GM19324 (cell line): ENCODE measurements at regions not wholly inside any gene's neighbourhood (a gene's known extent, or its start where the extent isn't known, plus 50 kb on each side); places are given as distances from the start of the nearest gene placed in this dataset.

Experiments
- ATAC-seq: cut with Tn5 transposase; IDR thresholded peaks from one replicate; pipeline ENCODE4 v1.9.1; 2021; ENCODE audit warnings: mild to moderate bottlenecking, moderate library complexity; ENCODE audit not compliant: unreplicated experiment, low FRiP score

DNA sequence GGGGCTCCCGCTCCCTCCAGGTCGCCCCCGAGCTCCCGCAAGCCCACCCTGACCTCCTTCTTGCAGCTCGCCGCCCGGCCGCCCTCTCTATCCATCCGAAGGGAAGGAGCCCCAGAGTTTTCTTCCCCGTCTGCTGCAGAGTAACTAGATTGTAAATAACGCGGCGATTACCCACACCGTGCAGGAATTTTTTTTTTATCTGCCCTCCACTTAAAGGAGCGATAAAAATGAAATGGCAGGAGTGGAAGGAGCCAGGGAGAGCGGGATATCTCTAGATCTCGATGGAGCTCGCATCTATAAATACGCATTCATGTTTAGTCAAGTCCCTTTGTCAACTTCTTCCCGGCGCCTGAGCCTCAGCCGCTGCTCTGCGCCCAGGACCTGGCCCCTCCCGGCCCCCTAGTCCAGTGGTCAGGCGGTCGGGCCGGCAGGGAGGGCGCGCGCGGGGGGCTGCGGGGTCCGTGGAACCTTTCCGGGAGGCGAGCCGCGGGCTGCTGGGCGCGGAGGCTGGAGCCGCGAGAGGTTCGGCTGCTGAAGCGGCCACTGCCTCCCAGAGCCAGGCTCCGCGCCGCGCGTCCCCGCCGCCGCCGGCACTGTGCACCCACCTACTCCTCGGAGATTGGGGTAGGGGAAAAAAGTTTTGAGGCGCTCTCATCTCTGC, 386.0 kb downstream of the BCAT1 start:
- no peak for ATAC-seq

DNA sequence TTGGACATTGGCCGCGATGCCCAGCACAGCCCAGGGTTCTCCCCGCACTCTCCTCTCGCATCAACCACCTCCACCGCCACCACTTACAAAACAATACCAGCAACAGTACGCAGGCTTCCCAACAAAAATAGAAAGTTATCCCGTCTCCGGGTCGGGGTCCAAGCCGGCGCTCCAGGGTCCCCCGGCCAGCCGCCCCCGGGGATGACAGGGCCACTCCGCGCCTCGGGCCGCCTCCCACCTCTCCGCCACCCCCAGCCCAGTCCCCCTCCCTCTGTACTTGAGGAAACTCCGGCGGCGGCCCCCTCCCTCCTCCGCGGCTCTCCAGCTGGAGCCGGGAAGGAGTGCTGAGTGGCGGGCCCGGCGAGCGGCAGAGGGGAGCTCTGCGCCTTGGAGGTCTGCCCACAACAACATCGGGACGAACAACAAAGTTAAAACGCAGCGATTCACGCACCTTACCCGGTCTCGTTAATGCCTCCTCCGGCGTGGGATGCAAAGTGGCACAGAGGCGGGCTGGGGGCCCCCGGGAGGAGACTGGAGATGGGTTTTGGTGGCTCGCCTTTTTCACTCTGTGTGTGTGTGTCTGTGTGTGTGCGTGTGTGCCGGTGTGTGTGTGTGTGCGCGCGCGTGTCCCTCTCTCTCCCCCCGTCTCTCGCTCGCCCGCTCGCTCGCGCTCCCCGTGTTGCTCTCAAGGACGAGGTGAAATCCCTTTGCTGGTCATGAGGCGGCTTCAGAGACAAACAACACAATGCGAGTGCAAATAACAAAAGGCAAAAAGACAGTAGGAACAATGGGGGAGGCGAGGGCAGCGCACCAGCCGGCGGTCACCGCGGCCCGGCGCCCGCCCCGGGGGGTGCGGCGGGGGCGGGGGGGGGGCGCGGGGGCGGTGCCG, 386.8 kb downstream of the BCAT1 start:
- no peak for ATAC-seq

DNA sequence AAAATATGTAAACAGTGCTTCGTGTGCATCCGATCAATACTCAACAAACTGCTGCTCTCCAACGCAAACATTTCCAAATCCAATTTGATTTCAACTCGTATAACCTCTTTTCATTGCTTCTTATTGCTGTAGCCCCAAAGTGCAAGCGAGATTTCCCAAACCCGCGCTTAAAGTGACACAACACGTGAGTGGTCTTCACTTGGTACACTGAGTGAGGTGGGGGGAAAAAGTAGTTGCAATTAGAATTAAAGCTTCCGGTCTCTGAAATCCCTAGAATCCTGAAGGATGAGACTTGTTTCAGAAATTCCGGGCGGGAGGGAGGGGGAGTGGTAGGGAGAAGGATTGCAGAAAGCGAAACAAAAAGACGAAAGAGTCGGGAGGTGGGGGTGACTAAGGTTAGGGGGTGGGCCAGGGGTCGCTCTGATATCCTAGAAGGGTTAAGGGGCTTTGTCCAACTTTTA, 387.5 kb downstream of the BCAT1 start:
- ATAC-seq = no peak

DNA sequence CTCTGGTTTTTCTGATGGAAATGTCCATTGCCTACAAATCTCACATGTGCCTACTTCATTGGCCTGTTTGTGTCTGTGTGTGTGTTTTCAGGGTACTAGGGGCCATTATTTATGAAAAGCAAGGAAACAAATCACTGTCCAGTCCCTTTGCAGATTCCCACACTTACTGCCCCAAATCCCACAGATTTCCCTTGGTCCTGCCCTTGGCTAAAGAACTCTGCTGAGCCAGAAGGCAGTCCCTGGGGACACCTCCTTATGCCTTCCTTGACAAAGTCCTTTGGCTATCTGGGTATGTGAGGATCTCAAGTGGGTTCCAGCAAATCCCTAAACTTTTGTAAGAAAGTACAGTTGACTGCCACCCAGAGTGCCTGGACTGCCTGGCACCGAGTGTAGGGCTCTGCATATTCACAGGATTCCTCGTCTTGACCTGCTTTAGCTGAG, 388.1 kb downstream of the BCAT1 start:
- no peak for ATAC-seq

DNA sequence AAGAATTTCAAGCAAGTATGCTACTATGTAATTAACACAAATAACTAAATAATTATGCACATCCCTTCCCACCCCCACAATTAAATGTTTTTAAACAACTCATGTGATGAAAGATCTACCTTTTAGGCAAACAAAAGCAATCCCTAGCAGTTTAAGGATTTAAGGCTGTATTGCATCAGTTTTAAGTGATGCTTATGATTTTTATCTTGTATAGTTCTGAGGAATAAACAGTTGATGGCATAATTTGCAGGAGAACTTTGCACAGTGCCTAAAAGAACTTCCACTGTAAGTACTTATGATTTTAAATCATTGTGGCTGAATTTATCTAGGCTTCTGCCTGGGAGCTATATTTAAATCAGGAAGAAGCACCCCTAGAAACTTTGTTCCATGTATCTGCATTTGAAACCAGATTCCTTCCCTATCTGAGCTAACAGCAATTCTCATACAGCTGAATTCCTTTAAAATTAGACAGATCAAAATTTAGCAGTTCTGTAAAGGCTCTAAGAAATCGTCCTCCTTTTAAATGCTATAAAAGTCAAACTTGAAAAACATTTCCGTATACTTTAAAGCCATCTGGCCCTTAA, 388.6 kb downstream of the BCAT1 start:
- ATAC-seq = no peak

DNA sequence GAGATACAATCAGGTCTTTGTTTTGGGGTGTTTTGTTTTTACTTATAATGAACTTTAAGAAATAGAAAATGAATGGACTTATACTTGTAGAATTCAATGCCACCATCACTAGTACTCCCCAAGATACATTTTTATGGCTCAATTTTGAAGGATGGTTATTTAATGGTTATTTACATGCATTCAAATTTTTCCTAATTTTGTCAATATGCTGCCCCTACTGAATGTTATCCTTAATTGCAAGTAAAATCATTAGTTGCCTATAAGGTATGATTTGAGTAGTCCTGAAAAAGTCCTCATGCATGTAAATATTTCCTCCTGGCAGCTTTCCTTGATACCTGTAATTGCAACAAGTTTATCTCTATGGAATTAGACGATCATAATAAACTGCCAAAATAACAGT, 391.2 kb downstream of the BCAT1 start:
- no peak for ATAC-seq

DNA sequence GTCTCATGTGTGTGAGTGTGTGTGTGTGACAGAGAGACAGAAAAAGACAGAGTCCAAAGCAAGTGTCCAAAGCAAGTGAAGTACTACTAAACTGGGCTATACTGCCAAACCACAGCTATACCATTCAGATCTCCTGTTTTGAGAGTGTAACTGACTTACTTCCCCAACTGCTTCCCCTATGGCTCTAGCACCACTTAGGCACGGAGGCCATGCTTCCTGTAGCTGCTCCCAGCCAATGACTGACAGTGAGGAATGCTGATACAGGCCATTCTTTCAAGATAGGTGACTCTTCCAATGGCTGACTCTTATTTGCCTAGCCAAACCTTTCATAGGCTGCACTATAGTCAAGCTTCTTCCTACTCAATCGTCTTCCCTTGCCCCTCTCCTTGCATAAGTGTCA, 393.2 kb downstream of the BCAT1 start:
- ATAC-seq = no peak

DNA sequence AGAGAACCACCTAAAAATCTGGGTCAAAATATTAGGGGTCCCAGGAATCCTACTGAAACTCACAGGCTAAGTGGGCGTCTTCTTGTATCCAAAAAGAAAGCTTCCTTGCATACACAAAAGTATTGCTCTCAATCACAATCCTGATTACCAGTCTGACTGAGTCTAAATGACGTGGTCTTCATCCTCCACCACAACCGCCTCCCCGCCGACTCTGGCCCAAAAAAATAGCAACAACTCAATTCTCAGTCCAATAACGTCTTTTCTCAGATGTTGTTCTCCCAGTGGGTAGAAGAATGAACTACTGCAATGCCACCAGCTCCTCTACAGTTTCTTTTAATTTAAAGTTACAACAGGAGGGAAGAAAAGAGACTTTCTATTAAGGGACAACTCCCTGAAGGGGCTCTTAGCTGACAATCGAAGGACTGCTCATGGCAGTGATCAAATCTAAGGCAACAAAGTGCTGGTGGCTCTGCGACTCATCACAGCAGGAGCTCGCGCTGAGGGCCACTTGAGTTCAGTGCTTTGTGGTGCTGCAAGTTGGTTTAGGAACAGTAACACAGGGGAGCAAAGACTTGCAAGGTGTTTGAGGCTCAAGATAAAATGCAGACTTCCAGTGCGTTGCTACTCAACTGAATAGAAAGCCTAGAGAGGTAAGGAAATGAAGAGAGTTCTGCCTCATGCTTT, 394.1 kb downstream of the BCAT1 start:
- no peak for ATAC-seq

DNA sequence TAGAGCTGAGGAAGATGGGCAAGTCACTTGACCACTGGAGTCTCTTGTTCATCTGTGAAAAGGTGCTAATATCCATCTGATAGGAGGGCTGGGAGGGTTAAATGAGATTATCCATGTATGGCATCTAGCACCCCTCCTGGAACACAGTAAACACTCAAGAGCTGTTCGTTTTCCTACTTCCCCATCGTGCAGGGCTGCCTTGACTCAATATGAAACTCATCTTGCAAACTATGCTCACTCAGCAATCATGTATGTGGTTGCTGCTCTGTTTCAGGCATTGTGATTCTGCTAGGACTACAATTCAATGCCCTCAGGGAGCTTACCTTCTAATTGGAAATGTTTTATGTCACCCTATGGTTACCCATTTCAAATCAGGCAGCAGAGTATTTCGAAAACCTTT, 395.6 kb downstream of the BCAT1 start:
- ATAC-seq = no peak

DNA sequence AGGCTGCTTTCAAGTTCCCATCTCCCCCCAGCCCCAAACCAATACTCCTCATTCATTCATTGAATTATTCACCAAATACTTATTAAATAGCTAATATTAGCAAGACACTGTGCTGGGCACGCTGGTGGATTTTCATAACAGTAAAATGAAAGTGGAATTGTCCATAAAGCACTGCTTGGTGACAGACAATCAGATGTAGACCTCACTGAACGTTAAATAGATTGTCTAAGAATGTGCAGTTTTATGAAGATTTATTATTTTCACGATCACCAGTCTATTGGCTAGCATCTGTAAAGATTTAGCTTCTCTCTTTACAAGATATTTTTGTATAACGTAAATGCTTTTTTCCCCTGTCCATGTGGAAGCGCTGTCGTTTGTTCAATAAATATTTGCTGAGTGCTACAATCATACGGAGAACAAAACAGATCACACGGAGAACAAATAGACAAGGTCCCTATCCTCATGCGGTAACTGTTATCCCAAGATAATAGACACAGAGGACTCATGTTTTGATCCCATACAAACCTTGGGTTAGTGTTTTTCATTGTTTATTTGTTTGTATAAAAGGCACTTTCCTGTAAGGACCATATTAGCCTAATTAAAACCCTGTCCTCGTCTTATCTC, 397.6 kb downstream of the BCAT1 start:
- no peak for ATAC-seq

DNA sequence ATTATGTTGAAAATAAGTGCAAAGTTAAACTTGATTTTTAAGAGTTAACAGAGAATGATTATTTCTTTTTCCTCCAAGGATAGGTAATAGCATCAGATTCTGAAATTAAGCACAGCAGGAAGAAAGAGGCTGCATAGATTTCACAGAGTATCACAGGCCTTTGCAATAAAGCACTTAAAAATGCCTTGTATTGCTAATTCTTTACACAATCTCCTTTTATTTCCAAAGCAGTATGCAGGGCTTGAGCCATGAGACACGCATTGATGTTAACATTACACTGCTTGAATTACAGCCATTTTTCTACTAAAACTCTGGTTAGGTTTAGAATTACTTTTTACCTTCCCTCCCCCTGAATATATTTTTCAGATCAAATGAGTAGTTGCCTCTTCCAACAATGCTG, 398.3 kb downstream of the BCAT1 start:
- ATAC-seq = no peak

DNA sequence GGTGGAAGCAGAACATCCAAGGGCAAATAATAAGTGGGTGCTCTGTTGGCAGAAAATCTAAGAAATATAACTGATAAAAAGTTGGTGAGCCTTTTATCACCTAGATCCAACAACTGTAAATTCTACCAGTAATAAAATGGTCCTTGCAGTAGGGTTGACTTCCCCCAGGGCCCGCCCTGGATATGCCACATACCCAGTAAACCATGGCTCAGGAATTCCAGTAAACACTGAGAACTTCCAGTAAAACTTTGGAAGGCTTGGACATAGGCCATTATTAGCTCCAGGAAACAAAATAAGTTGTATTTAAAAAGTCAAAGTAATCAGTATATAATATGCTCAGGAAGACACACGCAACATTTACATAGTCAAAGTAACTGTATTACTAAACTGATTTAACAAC, 402.2 kb downstream of the BCAT1 start:
- no peak for ATAC-seq

DNA sequence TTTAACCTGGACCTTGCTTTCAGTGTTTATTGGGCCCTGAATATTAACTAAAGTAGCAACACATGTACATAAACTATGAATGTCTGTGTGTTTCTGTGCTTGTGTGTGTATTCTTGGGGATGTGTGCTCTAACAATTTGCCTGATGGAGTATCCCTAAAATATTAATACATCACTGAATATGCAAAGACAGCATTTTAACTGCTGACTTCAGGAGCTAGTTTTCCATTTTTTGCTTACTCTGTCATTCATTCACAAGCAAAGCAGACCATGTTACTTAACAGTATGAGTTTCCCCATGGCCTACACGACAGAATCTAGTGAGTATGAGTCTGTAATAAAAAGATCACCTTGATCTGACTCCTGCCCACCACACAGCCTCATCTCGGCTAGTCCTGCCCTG, 402.8 kb downstream of the BCAT1 start:
- ATAC-seq = no peak

DNA sequence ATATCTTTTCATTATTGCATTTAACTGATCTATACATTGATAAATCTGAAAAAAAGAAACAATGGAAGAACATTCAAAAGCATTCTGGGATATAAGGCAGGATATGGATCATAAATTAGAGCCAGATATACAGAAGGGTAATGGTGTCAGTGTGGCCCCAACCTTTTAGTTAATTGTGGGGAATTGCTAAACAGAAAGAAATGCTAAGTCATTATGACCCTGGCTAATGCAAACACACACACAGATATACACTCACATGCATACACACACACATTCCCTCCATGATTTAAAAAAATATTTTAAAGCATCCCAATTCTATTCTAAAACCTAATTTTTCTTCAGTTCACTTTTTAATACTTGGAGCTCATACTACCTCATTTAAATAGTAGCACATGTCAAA, 404.5 kb downstream of the BCAT1 start:
- ATAC-seq = no peak

DNA sequence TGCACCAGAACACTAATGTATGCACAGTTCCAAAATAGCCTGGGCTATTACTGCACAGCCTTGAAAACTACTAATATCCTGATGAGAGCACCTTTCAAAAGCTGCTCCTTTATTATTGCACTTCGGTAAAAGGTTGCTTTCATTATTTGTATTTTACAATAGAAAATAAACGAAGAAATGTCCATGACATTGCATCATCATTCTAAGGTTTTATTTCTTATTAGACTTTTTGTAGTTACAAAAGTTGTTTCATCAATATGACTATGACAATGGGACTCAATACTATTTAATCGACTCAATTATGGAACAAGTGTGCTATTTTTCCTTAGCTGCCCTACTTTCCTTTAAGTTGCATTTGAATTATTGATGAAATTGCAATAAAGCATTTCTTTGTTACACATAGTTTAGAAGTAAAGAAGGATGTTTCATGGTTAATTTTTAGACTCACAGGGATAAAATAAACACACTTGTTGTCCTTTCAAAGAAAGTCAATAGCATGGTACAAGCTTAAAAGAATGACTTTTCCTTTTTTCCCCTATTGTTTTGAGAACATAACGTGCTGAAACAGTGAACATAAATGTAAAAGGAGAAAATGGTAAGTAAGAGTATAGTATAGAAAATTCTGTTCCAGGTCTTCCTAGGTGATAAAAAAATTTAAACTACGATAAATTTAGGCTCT, 407.6 kb downstream of the BCAT1 start:
- no peak for ATAC-seq

DNA sequence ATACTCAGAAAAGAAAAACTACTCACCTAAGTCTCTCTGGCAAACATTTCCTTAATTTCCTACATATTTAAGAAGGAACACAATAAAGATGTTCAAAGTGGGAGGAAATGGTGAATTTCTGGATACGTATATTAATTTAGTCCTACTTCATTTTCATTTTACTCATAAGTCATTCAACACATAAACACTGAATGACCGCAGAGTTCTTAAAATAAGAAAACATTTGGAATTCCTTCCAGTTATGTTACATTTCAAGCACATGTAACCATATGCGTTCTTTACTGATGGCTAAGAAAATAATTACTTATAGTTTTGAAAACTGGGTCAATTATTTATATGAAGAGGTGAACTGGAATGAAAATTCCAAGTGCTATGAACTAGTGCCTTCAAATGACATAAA, 409.3 kb downstream of the BCAT1 start:
- no peak for ATAC-seq

DNA sequence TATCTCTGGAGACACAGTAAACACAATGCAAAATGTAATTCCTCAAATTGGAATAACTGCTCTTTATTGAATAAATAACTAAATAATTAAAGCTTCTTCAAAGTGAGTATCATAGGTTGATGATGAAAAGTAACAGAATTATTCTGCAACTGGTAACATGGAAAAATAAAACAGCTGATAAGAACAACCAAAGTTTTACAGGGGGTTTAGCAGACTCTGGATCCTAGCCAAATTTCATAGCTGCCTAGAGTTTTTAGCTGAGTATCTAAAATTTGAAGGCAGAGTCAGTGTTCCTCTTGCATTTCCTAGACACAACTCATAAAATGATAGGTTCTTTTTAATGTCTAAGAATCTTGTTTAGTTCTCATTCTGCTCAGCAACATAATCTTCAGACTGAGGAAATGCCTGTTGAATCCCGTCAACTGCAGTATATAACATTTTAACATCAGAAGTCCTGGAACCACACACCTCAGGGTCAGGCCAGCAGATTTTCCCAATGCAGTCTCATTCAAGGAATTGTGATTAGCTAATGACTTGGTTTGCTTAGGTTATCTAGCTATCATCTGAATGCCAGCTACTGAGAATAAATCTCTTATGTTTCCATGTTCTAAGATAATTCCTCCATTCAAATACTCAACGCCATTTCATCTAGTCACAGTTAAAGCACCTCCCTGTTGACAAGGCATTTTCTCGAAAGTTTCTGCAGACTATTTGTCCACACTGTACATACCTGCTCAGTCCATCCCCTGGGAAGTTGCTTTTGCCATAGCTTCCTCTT, 411.6 kb downstream of the BCAT1 start:
- no peak for ATAC-seq

DNA sequence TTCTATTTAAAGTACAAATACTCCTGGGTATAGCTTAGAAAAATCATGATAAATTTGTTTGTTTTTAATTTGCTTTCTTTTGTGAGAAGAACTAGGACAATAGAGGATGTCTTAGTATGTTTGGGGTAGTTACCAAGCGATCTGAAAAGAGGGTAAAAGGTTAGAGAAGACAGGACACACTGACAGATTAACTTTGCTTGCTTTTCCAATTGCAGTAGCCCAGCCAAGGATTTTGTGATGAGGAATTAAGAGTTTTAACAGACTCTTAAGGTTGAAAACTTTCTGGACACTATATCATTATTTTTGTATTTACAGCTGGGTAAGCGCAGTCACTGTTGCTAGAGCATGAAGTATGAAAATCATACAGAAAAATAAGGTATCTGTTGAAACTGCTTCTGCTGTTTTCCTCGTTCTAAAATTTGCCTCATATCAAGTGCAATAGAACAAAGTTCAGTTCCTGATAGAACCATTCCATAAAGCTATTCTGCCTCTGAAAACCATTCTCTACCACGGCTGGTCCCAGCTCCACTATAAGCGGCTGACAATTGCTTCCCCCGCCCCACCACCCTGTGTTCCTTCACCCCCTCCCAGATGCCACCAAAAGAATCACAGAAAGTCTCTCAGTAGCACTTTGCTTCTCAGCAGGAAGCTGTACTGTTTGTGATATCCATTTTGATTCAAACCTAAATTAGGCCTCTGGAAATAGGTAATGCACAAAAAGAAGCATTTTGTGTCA, 413.4 kb downstream of the BCAT1 start:
- no peak for ATAC-seq

DNA sequence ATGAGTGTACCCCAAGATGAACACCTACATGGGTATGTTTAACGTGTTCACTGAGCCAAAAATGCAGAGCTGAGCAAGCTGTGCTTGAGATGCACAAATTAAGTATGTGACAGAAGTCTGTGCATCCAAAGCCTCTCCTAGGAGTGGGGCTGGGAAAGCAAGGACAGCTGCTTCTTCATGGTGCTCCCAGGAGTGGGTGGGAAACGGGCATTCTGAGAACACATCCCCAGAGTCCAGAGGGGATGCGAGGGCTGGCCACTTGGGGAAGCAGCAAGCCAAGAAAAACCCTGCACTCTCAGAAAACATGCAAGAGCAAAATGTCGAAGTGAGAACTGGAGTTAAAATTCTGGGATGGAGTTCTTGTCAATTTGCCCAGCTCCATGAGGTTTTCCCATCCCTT, 414.3 kb downstream of the BCAT1 start:
- no peak for ATAC-seq
